HUES64 (cell line): ENCODE measurements at regions not wholly inside any gene's neighbourhood (a gene's known extent, or its start where the extent isn't known, plus 50 kb on each side); places are given as distances from the start of the nearest gene placed in this dataset.

ENCODE experiments used
- H3K27ac ChIP-seq: 2 replicates; pipeline ENCODE4 v1.7.0; 2013; ENCODE audit warnings: low read depth, low read length, inconsistent platforms
- H3K27me3 ChIP-seq: 2 replicates; pipeline ENCODE4 v1.6.1; 2013; ENCODE audit warnings: mild to moderate bottlenecking, low read length; ENCODE audit not compliant: insufficient read depth
- H3K36me3 ChIP-seq: 2 replicates; pipeline ENCODE4 v1.6.1; 2013; ENCODE audit warnings: mild to moderate bottlenecking, low read length; ENCODE audit not compliant: insufficient read depth
- H3K4me1 ChIP-seq: 2 replicates; pipeline ENCODE4 v1.6.1; 2013; ENCODE audit warnings: mild to moderate bottlenecking, low read length, moderate library complexity; ENCODE audit not compliant: insufficient read depth
- H3K4me3 ChIP-seq: 2 replicates; pipeline ENCODE4 v1.5.1; 2013; ENCODE audit warnings: mild to moderate bottlenecking, low read length, moderate library complexity
- H3K9ac ChIP-seq: 2 replicates; pipeline ENCODE4 v1.6.1; 2013; ENCODE audit warnings: mild to moderate bottlenecking, low read depth, low read length
- H3K9me3 ChIP-seq: 2 replicates; pipeline ENCODE4 v1.6.1; 2013; ENCODE audit warnings: low read depth, low read length; ENCODE audit not compliant: insufficient read depth
- WGBS: fragments of 150-250, 120-280 bp; methylation state at CpG from one replicate; pipeline ENCODE4 v1.1.7; 2013; ENCODE audit warnings: missing lambda C conversion rate; 5-methylcytosine and 5-hydroxymethylcytosine counted together

DNA sequence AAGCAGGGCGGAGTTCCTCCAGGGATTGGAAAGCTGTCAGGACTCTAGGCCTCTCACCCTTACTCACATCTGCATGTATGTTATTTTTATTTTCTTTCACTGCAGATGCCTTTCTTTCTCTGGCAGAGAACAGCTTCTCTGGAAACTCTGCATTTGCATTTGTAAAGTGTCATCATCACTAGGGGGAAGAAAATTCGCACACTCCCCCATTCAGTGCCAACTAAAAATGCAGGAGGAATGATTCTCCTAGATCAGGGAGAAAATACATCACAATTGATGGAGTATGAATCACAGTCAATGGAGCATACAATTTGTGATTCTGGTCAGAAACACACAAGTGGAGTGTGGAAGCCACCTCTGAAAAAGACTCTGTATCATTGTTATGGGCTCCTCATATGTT lies 351.4 kb upstream of the FTMT start:
- Histone ChIP-seq H3K27me3 (no peaks in the 10 kb centered on the region), H3K9ac (no peak overlapping the region), H3K9me3 (no peaks in the 10 kb centered on the region), H3K27ac (peak overlapping the region; percentile 33; the same call in 1 of the 2 replicates), H3K36me3 (no peaks in the 10 kb centered on the region), H3K4me3 (no peak overlapping the region), H3K4me1 (peaks cover 30% of the 10 kb centered on the region)
- WGBS: 94% methylated on average over 1 of the region's 2 CpGs

DNA sequence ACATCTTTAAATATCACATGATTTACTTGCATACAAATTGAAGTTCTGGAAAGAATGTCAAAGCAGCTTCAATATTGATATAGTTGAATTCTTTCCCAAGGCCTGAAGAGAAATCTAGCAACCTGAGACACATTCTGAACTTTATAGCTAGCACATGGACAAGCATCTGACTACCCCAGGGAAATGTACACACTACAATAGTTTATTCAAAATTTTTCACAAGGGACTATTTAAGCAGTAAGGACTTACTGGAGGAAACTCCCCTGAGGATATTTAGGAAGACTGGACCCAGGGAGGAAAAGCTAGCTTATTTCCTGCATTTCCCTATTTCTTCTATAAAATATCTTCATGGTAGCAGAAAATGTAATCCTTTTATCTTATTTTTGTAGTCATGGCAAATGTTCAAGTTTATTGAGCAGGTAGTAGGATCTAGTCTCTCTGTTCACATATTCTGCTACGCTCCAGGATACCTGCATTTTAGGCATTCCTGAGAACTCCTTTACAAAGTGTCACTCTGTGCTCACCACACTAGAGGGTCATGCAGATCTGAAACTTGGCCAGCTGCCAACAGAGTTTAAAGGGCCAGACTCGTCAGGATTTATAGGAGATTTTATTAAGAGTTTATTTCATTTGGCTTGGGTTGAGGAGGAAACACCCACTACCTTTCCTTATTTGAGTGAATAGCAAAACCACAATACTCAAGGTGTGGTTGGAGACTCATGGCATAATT lies 348.4 kb upstream of the FTMT start:
- 16% methylated on average over 2 of the region's 2 CpGs for WGBS
- Histone ChIP-seq H3K9me3 (no peaks in the 10 kb centered on the region), H3K36me3 (no peaks in the 10 kb centered on the region), H3K27me3 (no peaks in the 10 kb centered on the region), H3K4me1 (peaks cover 25% of the 10 kb centered on the region), H3K27ac (peak overlapping the region; percentile 72), H3K4me3 (no peak overlapping the region), H3K9ac (no peak overlapping the region)

DNA sequence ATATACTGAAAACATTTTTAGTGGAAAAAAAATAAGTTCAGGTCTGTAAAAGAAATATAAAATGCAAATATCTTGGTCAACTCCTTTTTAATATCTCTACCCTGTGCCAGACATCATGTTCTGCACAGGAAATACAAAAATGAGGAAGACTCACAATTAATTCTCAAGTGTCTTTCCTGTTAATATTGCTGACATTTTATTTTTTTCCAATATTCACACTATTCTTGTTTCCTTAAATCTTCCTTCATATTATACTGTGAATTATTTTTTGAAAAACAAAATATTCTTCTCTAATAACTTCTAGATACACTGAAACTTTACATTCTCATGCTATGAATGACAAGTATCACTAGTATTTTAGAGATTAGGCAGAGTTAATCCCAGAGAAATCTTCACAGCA lies 334.7 kb upstream of the FTMT start:
- Histone ChIP-seq H3K27ac (no peak overlapping the region), H3K9me3 (no peaks in the 10 kb centered on the region), H3K4me3 (no peak overlapping the region), H3K4me1 (0 out of 2 replicates have a peak, but pooled peaks cover 3% of the 10 kb centered on the region), H3K27me3 (no peaks in the 10 kb centered on the region), H3K9ac (no peak overlapping the region), H3K36me3 (no peaks in the 10 kb centered on the region)

DNA sequence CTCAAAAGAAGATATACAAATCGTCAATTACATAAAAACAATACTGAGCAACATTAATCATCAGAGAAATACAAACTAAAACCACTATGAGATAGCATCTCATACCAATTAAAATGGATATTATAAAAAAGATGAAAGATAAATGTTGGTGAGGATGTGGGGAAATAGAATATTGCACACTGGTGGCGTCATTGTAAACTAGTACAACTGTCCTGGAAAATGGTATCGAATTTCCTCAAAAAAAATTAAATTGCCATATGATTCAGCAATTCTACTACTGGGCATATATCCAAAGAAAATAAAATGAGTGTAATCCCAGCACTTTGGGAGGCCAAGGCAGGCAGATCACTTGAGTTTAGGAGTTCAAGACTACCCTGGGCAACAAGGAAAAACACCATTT lies 326.0 kb upstream of the FTMT start:
- Histone ChIP-seq H3K27ac (no peak overlapping the region), H3K9ac (no peak overlapping the region), H3K4me3 (no peak overlapping the region), H3K36me3 (no peaks in the 10 kb centered on the region), H3K9me3 (no peaks in the 10 kb centered on the region), H3K27me3 (no peaks in the 10 kb centered on the region), H3K4me1 (no peaks in the 10 kb centered on the region)
- WGBS: 92% methylated on average over 2 of the region's 3 CpGs

DNA sequence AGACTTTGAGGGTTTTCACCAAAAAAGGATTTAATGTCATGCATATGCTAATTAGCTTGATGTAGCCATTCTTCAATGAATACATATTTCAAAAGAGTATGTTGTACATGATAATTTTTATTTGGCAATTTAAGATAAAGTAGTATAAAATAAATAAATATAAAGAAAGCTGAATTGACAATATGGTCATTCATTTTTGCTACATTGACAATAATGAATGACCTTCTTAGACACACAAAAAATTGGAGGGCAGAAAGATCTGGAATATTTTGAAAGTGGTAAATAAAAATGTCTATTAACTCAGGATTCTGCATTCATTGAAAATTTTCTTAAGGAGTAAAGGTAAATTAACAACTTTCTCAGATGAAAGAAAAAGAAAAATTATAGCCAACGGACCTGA lies 324.8 kb upstream of the FTMT start:
- H3K27me3 ChIP-seq: no peaks in the 10 kb centered on the region
- no peaks in the 10 kb centered on the region for H3K36me3 ChIP-seq
- no peak overlapping the region for H3K9ac ChIP-seq
- no peak overlapping the region for H3K4me3 ChIP-seq
- no CpG with 5 or more reads among the region's 1 CpG for WGBS
- no peak overlapping the region for H3K27ac ChIP-seq
- H3K4me1 ChIP-seq: no peaks in the 10 kb centered on the region
- no peaks in the 10 kb centered on the region for H3K9me3 ChIP-seq

DNA sequence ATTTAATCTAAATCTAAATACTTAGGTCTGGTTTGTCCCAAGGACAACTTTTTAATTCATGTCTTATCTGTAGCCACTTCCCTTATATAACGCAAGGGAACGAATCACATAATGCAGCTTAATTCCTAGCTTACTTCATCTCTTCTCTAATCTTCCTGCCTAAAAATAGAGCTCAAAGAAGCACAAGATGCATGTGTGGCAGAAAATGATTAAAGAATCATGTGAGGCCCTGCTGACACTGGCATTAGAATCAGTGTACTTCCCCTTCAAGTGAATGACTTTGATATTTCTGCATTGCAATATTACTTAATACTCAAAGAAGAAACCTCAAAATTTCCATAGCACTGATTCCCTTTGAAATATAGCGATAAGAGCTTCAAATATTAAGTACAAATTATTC lies 317.9 kb upstream of the FTMT start:
- no peaks in the 10 kb centered on the region for H3K27me3 ChIP-seq
- WGBS: 94% methylated on average over 2 of the region's 3 CpGs
- no peak overlapping the region for H3K4me3 ChIP-seq
- no peaks in the 10 kb centered on the region for H3K36me3 ChIP-seq
- no peak overlapping the region for H3K9ac ChIP-seq
- no peaks in the 10 kb centered on the region for H3K4me1 ChIP-seq
- no peak overlapping the region for H3K27ac ChIP-seq
- no peaks in the 10 kb centered on the region for H3K9me3 ChIP-seq

DNA sequence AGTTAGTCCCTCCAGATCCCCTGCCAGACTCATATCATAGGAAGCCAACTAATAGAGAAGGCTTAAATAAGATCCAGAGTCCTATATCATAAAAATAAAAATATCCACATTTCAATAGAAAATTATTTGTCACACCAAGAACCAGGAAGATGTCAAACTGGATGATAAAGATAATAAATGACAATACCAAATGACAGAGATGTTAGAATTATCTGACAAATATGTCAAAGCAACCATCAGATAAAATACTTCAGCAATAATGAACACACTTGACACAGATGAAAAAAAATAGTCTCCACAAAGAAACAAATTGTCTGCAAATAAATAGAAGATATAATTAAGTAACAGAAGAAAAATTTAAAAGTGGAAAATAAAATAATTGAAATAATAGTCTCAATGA lies 300.7 kb upstream of the FTMT start:
- no peaks in the 10 kb centered on the region for H3K9me3 ChIP-seq
- H3K4me1 ChIP-seq: no peaks in the 10 kb centered on the region
- H3K9ac ChIP-seq: no peak overlapping the region
- no peak overlapping the region for H3K4me3 ChIP-seq
- H3K36me3 ChIP-seq: no peaks in the 10 kb centered on the region
- no peak overlapping the region for H3K27ac ChIP-seq
- H3K27me3 ChIP-seq: no peaks in the 10 kb centered on the region

DNA sequence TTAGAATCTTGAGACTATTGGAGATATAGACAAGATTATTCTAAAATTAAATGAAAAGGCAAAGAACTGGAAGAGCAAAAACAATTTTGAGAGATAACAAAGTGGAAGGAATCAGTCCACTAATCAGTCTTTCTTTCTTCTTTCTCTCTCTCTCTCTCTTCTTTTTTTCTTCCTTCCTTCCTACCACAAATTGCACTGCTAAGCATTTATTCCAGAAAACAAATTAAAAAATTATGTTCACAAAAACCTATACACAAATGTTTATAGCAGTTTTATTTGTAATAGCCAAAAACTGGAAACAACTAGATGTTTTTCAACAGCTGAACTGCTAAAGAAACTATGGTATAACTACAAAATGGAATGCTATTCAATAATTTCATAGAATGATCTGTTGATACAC lies 291.9 kb upstream of the FTMT start:
- Histone ChIP-seq H3K27me3 (no peaks in the 10 kb centered on the region), H3K4me3 (no peak overlapping the region), H3K9me3 (no peaks in the 10 kb centered on the region), H3K36me3 (no peaks in the 10 kb centered on the region), H3K27ac (no peak overlapping the region), H3K9ac (no peak overlapping the region), H3K4me1 (no peaks in the 10 kb centered on the region)

DNA sequence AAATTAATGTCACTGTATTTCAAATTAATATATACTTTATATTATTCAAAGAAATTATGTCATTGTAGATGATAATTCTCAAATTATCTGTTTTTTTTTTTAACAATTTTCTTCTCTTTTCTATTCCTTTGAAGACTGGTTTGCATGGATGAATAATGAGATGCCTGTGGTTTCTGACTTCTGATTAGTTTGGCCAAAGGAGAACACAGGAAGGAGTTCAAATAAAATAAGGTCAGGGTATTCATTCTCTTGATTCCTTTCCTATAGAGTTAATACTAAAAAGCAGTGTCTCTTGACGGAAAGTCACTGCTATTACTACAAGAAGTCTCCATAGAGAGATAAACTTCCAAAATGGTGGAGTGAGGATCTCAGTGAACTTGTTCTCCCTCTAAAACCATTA lies 279.6 kb upstream of the FTMT start:
- Histone ChIP-seq H3K4me1 (no peaks in the 10 kb centered on the region), H3K27ac (no peak overlapping the region), H3K36me3 (no peaks in the 10 kb centered on the region), H3K4me3 (no peak overlapping the region), H3K27me3 (no peaks in the 10 kb centered on the region), H3K9me3 (no peaks in the 10 kb centered on the region), H3K9ac (no peak overlapping the region)
- 100% methylated on average over 1 of the region's 1 CpG for WGBS

DNA sequence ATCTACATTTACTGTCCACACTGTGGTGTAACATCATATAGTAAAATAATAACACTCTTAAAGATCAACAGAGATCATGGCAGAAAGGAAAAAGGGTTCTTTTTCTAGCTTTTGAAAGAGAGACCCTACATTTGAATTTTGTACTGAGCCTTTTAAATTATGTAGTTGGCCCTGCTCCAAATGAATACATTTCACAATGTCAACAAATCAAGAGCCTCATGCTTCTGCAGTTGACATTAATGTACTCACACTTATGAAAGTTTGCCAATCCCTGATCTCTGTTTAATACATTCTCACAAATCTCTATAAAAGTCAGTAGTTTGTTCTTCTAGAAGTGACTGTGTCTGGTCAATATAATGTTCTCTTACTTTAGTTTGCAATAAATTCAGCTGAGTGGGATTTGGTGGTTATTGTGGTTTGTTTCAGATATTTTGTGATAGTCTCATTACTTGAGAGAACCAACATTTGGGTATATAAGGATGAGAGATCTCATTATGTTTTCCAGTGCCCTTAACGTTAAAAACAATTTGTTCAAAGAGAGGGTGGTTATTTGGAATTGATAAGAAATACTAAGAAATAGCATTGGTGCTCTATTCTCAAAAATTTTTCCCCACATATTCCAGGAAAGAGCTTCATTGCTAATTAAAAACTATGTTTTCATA lies 277.8 kb upstream of the FTMT start:
- 100% methylated on average over 1 of the region's 1 CpG for WGBS
- H3K36me3 ChIP-seq: no peaks in the 10 kb centered on the region
- no peaks in the 10 kb centered on the region for H3K27me3 ChIP-seq
- no peaks in the 10 kb centered on the region for H3K4me1 ChIP-seq
- no peaks in the 10 kb centered on the region for H3K9me3 ChIP-seq
- H3K9ac ChIP-seq: no peak overlapping the region
- H3K27ac ChIP-seq: no peak overlapping the region
- H3K4me3 ChIP-seq: no peak overlapping the region

DNA sequence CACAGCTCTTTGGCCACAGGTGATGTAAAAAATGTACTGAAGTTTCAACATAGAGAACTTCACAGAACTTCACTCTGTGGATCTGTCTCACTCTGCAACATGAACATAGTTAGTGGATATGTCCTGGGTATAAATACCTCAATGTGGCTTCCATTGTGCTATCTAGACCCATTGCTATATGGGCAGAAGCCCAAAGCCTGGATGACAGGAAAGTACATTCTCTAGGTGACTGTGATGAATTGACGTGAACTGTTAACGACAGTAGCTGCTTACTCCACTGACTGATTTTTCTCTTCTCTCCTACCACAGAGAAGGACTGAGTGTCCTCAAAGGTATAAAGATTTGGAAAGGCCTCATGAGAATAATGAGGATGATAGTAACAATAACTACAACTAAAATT lies 270.1 kb upstream of the FTMT start:
- Histone ChIP-seq H3K4me1 (no peaks in the 10 kb centered on the region), H3K27me3 (no peaks in the 10 kb centered on the region), H3K27ac (no peak overlapping the region), H3K9me3 (no peaks in the 10 kb centered on the region), H3K9ac (no peak overlapping the region), H3K36me3 (no peaks in the 10 kb centered on the region), H3K4me3 (no peak overlapping the region)
- WGBS: no CpG with 5 or more reads among the region's 2 CpGs

DNA sequence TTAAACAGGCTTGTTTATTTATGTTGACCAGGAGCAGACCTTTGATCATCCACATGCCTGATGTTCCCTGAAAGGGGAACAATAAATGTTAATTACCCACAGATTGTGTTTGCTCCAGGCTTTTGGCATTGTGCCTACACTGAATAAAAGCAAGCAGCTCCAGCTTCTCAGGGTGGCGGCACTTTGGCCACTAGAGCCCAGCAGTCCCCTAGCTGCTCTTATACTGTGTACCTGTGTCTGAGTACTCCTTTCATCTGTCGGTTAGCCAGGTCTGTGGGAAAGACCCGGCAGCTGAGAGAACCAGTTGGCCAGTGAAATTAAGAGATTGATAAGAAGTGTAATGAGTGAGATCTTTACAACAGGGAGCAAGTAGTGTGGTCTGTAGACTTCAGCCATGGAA lies 254.8 kb upstream of the FTMT start:
- no peak overlapping the region for H3K27ac ChIP-seq
- H3K36me3 ChIP-seq: no peaks in the 10 kb centered on the region
- H3K9me3 ChIP-seq: peaks cover 22% of the 10 kb centered on the region; the same call in 1 of the 2 replicates
- 97% methylated on average over 3 of the region's 3 CpGs for WGBS
- no peak overlapping the region for H3K4me3 ChIP-seq
- no peaks in the 10 kb centered on the region for H3K4me1 ChIP-seq
- H3K27me3 ChIP-seq: no peaks in the 10 kb centered on the region
- H3K9ac ChIP-seq: no peak overlapping the region
